ENCODE measurements at regions not wholly inside any gene's neighbourhood (a gene's known extent, or its start where the extent isn't known, plus 50 kb on each side); places are given as distances from the start of the nearest gene placed in this dataset.

- no peak for ATAC-seq (ENCODE audit: low FRiP score in 2 of 2)
- H3K36me3 ChIP-seq = no peaks in the 10 kb centered on the region
- 62 to 71% methylated on average over 7 to 8 of the region's 8 CpGs for WGBS, 2 donors
These were observed 488.3 kb downstream of the KDM4C start for GRCh38 chr9:7245976-7246580.

GRCh38 chr9:7243838-7244237 is 486.1 kb downstream of the KDM4C start:
- no peak overlapping the region for H3K27ac ChIP-seq

More at GRCh38 chr9:7245976-7246580, 488.3 kb downstream of the KDM4C start:
- Histone ChIP-seq H3K27me3 (no peaks in the 10 kb centered on the region), H3K4me1 (no peaks in the 10 kb centered on the region), H3K4me3 (no peak overlapping the region), H3K27ac (no peak overlapping the region), H3K9me3 (no peaks in the 10 kb centered on the region)
- DNase-seq = no peak
- TF ChIP-seq CTCF (IDR thresholded peaks at IDR 0.05) = no peak
- TF ChIP-seq POLR2AphosphoS5 (IDR thresholded peaks at IDR 0.05) = no peak
- TF ChIP-seq EP300 (IDR thresholded peaks at IDR 0.05) = no peak
- no peak for TF ChIP-seq POLR2A (IDR thresholded peaks at IDR 0.05)

GRCh38 chr9:7242126-7242525 is 484.4 kb downstream of the KDM4C start:
- no peaks in the 10 kb centered on the region for H3K27me3 ChIP-seq
- DNase-seq (no peak), ATAC-seq (ENCODE audit: low FRiP score in 2 of 2) (no peak)
- TF ChIP-seq EP300 (IDR thresholded peaks at IDR 0.05) = no peak
- TF ChIP-seq POLR2A (IDR thresholded peaks at IDR 0.05) = no peak
- no peak for TF ChIP-seq CTCF (IDR thresholded peaks at IDR 0.05)
- no peak for TF ChIP-seq POLR2AphosphoS5 (IDR thresholded peaks at IDR 0.05)
- no peaks in the 10 kb centered on the region for H3K36me3 ChIP-seq
- H3K27ac ChIP-seq = no peak overlapping the region
- no peaks in the 10 kb centered on the region for H3K9me3 ChIP-seq
- WGBS, 2 donors = 90 to 95% methylated on average over 1 of the region's 1 CpG
- H3K4me1 ChIP-seq = no peaks in the 10 kb centered on the region
- H3K4me3 ChIP-seq = no peak overlapping the region

More at GRCh38 chr9:7243838-7244237, 486.1 kb downstream of the KDM4C start:
- H3K36me3 ChIP-seq = no peaks in the 10 kb centered on the region
- ATAC-seq (ENCODE audit: low FRiP score in 2 of 2) = no peak
- no peak for DNase-seq
- H3K4me3 ChIP-seq = no peak overlapping the region
- no peaks in the 10 kb centered on the region for H3K4me1 ChIP-seq
- TF ChIP-seq POLR2AphosphoS5 (IDR thresholded peaks at IDR 0.05) (no peak), CTCF (IDR thresholded peaks at IDR 0.05) (no peak), POLR2A (IDR thresholded peaks at IDR 0.05) (no peak), EP300 (IDR thresholded peaks at IDR 0.05) (no peak)
- H3K9me3 ChIP-seq = no peaks in the 10 kb centered on the region
- H3K27me3 ChIP-seq = no peaks in the 10 kb centered on the region

GRCh38 chr9:7241694-7242093 is 483.9 kb downstream of the KDM4C start:
- Histone ChIP-seq H3K27me3 (no peaks in the 10 kb centered on the region), H3K36me3 (no peaks in the 10 kb centered on the region), H3K9me3 (no peaks in the 10 kb centered on the region), H3K4me3 (no peak overlapping the region), H3K4me1 (no peaks in the 10 kb centered on the region), H3K27ac (no peak overlapping the region)
- TF ChIP-seq POLR2A (IDR thresholded peaks at IDR 0.05) = no peak
- TF ChIP-seq POLR2AphosphoS5 (IDR thresholded peaks at IDR 0.05) = no peak
- ATAC-seq (ENCODE audit: low FRiP score in 2 of 2) = no peak
- no peak for DNase-seq
- WGBS, 2 donors = 84 to 95% methylated on average over 2 of the region's 2 CpGs

- no peak overlapping the region for H3K27ac ChIP-seq
- TF ChIP-seq POLR2A (IDR thresholded peaks at IDR 0.05) (no peak), POLR2AphosphoS5 (IDR thresholded peaks at IDR 0.05) (no peak), CTCF (IDR thresholded peaks at IDR 0.05) (no peak), EP300 (IDR thresholded peaks at IDR 0.05) (no peak)
- H3K4me1 ChIP-seq = no peaks in the 10 kb centered on the region
- WGBS, 2 donors = 78% methylated on average over 5 of the region's 5 CpGs
- H3K36me3 ChIP-seq = no peaks in the 10 kb centered on the region
- ATAC-seq (ENCODE audit: low FRiP score in 2 of 2) = no peak
- no peak for DNase-seq
- H3K27me3 ChIP-seq = no peaks in the 10 kb centered on the region
- H3K4me3 ChIP-seq = no peak overlapping the region
- no peaks in the 10 kb centered on the region for H3K9me3 ChIP-seq
These were observed 483.0 kb downstream of the KDM4C start for GRCh38 chr9:7240569-7241311.
